Suprapubic skin (tissue), 4 donors: ENCODE measurements at regions not wholly inside any gene's neighbourhood (a gene's known extent, or its start where the extent isn't known, plus 50 kb on each side); places are given as distances from the start of the nearest gene placed in this dataset.

Experiments
- CTCF ChIP-seq, 2 donors: fragments of 200-600 bp in 1 of 2; fragments of 450-650 bp in 1 of 2; sonication (generic) in 1 of 2; IDR thresholded peaks; one replicate each; pipeline ENCODE4 v1.5.1; 2016 to 2019; ENCODE audit warnings: antibody characterized with exemption in 2 of 2, mild to moderate bottlenecking in 1 of 2, moderate library complexity in 1 of 2
- EP300 ChIP-seq: sonication (generic); formaldehyde crosslinking; IDR thresholded peaks from one replicate; pipeline ENCODE4 v1.6.1; 2017; ENCODE audit warnings: antibody characterized with exemption
- POLR2A ChIP-seq, 2 donors: fragments of 450-650 bp; IDR thresholded peaks; one replicate each; pipeline ENCODE4 v1.6.1; 2017; ENCODE audit warnings: antibody characterized with exemption in 2 of 2, mild to moderate bottlenecking in 2 of 2, moderate library complexity in 2 of 2
- POLR2AphosphoS5 ChIP-seq, 3 donors: sonication (generic); formaldehyde crosslinking; IDR thresholded peaks; one replicate each; pipeline ENCODE4 v1.6.1; 2017; ENCODE audit warnings: antibody characterized with exemption in 3 of 3

DNA sequence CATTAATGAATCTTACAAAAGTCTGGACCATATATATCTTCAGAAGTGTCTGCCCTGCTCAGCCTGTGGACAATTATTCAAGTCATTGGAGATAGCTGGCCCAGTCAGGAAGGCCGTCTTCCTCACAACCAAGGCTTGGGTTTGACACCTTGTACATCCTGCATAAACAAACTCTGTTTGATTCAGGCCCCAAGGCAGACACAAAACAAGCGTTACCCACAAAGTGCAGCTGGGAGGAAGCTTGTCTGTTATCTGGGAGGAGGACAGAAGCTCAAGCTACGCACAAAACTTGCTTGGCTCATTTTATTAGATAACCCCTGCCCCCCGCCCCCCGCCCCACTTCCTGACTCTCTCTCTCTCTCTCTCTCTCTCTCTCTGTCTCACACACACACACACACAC lies 166.9 kb upstream of the WDR11 start:
- TF ChIP-seq CTCF (IDR thresholded peaks at IDR 0.05) (no peak), POLR2A (IDR thresholded peaks at IDR 0.05) (no peak), EP300 (no peak), POLR2AphosphoS5 (IDR thresholded peaks at IDR 0.05) (no peak)
